GM12878 (cell line): ENCODE measurements at regions not wholly inside any gene's neighbourhood (a gene's known extent, or its start where the extent isn't known, plus 50 kb on each side); places are given as distances from the start of the nearest gene placed in this dataset.

Experiments used
- ATAC-seq: fragments of 200-7000 bp; cut with Tn5 transposase; 3 replicates; pipeline ENCODE4 v1.9.1; 2020; ENCODE audit warnings: mild to moderate bottlenecking, moderate library complexity
- BruUV-seq: library from RNA; stranded (reverse); fragments of 400-500 nt; replicated peaks from 2 replicates; lab custom pipeline; 2021; lab: Mats Ljungman, UMichigan
- CTCF ChIA-PET: fragments of 300-600 bp; sonication (Branson Sonifier 250); formaldehyde crosslinking; extraction: SDS; loops from one replicate; lab custom pipeline; 2021; ENCODE audit warnings: inconsistent platforms; lab: Yijun Ruan, JAX
- POLR2A ChIA-PET: fragments of 350-600 bp; formaldehyde crosslinking; extraction: SDS; loops from one replicate; lab custom pipeline; 2021; ENCODE audit warnings: inconsistent platforms; lab: Charles Lee
- RAD21 ChIA-PET: fragments of 300-600 bp; sonication (Branson Sonifier 250); formaldehyde crosslinking; loops from one replicate; lab custom pipeline; 2023; ENCODE audit warnings: antibody characterized with exemption; ENCODE audit not compliant: unreplicated experiment; lab: Charles Lee
- SMC1A ChIA-PET: fragments of 300-600 bp; sonication (Branson Sonifier 250); formaldehyde crosslinking; loops from one replicate; lab custom pipeline; 2023; ENCODE audit not compliant: unreplicated experiment, uncharacterized antibody; lab: Charles Lee
- DNase-seq: peaks from one replicate; pipeline ENCODE4 v3.0.0-alpha.2; 2011; ENCODE audit warnings: low read depth, low spot score
- FAIRE-seq: peaks from 3 replicates; lab custom pipeline; 2011; peaks lifted over from hg19 to GRCh38; lab: Jason Lieb, UNC
- H2AFZ ChIP-seq: 2 replicates; pipeline ENCODE4 v1.6.0; 2011; ENCODE audit warnings: low read depth, low read length, control low read depth; ENCODE audit not compliant: control insufficient read depth
- H3K27ac ChIP-seq: 2 replicates; pipeline ENCODE4 v1.5.1; 2011; ENCODE audit warnings: control low read depth; ENCODE audit not compliant: control insufficient read depth, insufficient read depth
- H3K27me3 ChIP-seq, 2 experiments: replicated peaks in 1 of 2; 2 replicates each; pipeline versions ENCODE4 v1.6.0 to v1.6.1; 2011; ENCODE audit warnings: low read length in 1 of 2; ENCODE audit not compliant: control insufficient read depth in 2 of 2, insufficient read depth in 2 of 2
- H3K36me3 ChIP-seq, 2 experiments: 2 replicates each; pipeline ENCODE4 v1.5.1; 2011; ENCODE audit warnings: low read length in 1 of 2; ENCODE audit not compliant: control insufficient read depth in 2 of 2, insufficient read depth in 2 of 2
- H3K4me1 ChIP-seq: 2 replicates; pipeline ENCODE4 v1.6.1; 2011; ENCODE audit warnings: mild to moderate bottlenecking, low read length, moderate library complexity, mixed read lengths; ENCODE audit not compliant: control insufficient read depth, insufficient read depth
- H3K4me2 ChIP-seq: 2 replicates; pipeline ENCODE4 v1.6.0; 2011; ENCODE audit warnings: control low read depth; ENCODE audit not compliant: control insufficient read depth, insufficient read depth
- H3K4me3 ChIP-seq: fragments of 200-600 bp; sonication (generic); 2 replicates; pipeline ENCODE4 v1.5.1; 2016
- H3K79me2 ChIP-seq: 2 replicates; pipeline ENCODE4 v1.6.0; 2011; ENCODE audit warnings: low read length; ENCODE audit not compliant: control insufficient read depth, insufficient read depth
- H3K9ac ChIP-seq: 2 replicates; pipeline ENCODE4 v1.8.0; 2011; ENCODE audit warnings: low read length, control low read depth, mixed read lengths; ENCODE audit not compliant: control insufficient read depth, insufficient read depth
- H3K9me3 ChIP-seq: replicated peaks from 3 replicates; pipeline ENCODE4 v1.5.1; 2011; ENCODE audit warnings: mild to moderate bottlenecking, low read length; ENCODE audit not compliant: control insufficient read depth, insufficient read depth
- H4K20me1 ChIP-seq: 2 replicates; pipeline ENCODE4 v1.6.0; 2011; ENCODE audit not compliant: control insufficient read depth, insufficient read depth
- CHD2 ChIP-seq: IDR thresholded peaks from 2 replicates; pipeline ENCODE4 v1.6.1; 2011; ENCODE audit warnings: low read depth, low read length, improper control_type of control experiment, borderline replicate concordance
- SP1 ChIP-seq: IDR thresholded peaks from one replicate; pipeline ENCODE4 v1.6.1; 2011; ENCODE audit warnings: low read depth, low read length
- WGBS: methylation state at CpG from one replicate; pipeline ENCODE4 v1.1.6; 2016; ENCODE audit warnings: low lambda C conversion rate; ENCODE audit not compliant: insufficient replicate concordance, insufficient coverage; ENCODE audit errors: missing lambda C conversion rate; 5-methylcytosine and 5-hydroxymethylcytosine counted together
- in situ Hi-C: fragments of 300-500 bp; cut with MboI; formaldehyde crosslinking; loops from 9 replicates; pipeline ENCODE4 v1.14.3; 2018; ENCODE audit warnings: mixed read lengths
- intact Hi-C: fragments of 100-400 bp; cut with micrococcal nuclease; formaldehyde crosslinking; loops from one replicate; pipeline ENCODE4 v1.14.2; 2022; ENCODE audit not compliant: unreplicated experiment
- TF ChIP-seq, protein P1 (sequence below): IDR thresholded peaks from 2 replicates; pipeline ENCODE4 v1.6.1; 2011; ENCODE audit warnings: borderline replicate concordance, low read depth, mild to moderate bottlenecking, moderate library complexity, mixed read lengths, low read length; ENCODE audit not compliant: insufficient read depth; ENCODE audit errors: extremely low read length

- TF ChIP-seq, protein P1, sequence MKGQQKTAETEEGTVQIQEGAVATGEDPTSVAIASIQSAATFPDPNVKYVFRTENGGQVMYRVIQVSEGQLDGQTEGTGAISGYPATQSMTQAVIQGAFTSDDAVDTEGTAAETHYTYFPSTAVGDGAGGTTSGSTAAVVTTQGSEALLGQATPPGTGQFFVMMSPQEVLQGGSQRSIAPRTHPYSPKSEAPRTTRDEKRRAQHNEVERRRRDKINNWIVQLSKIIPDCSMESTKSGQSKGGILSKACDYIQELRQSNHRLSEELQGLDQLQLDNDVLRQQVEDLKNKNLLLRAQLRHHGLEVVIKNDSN, result no peak
- no peak for TF ChIP-seq CHD2
Measured at GRCh38 chr5:6545036-6545693, 87.7 kb downstream of the NSUN2 start (continued).

- 49% methylated on average over 5 of the region's 5 CpGs for WGBS
- Histone ChIP-seq H3K4me2 (no peak overlapping the region), H3K27ac (no peak overlapping the region), H3K9me3 (peaks cover 1% of the 10 kb centered on the region; the same call in 1 of the 3 replicates), H4K20me1 (no peaks in the 10 kb centered on the region)
- no peak for FAIRE-seq
- SMC1A ChIA-PET, result no interaction called here
- intact Hi-C loops, result no loop called here
- TF ChIP-seq SP1, result no peak
- TF ChIP-seq, all 136 proteins: peak for 0
- ATAC-seq (no peak), DNase-seq (no peak)
- no TSS peak for BruUV-seq
- H3K36me3 ChIP-seq, result no peaks in the 10 kb centered on the region
- H3K4me3 ChIP-seq, result no peak overlapping the region
- H3K4me1 ChIP-seq, result no peaks in the 10 kb centered on the region
- H3K79me2 ChIP-seq, result no peaks in the 10 kb centered on the region
- POLR2A ChIA-PET, result no interaction called here
- H2AFZ ChIP-seq, result no peak overlapping the region
- peaks cover 0 to 1% of the 10 kb centered on the region in 2 experiments; a peak in 2 of 4 replicates for H3K27me3 ChIP-seq
- in situ Hi-C loops, result no loop called here
- no peak overlapping the region for H3K9ac ChIP-seq
- CTCF ChIA-PET, result no interaction called here
- RAD21 ChIA-PET, result no interaction called here
Measured at GRCh38 chr5:6544561-6544935, 88.3 kb downstream of the NSUN2 start.
